H1 (cell line): ENCODE measurements at regions not wholly inside any gene's neighbourhood (a gene's known extent, or its start where the extent isn't known, plus 50 kb on each side); places are given as distances from the start of the nearest gene placed in this dataset.
"Not testable (repeated sequence)": the region's sequence is repeated elsewhere in the genome, so short reads cannot be mapped to it uniquely, and the experiment has no call there.

ENCODE experiments used
- CTCF ChIA-PET: fragments of 300-600 bp; sonication (Branson Sonifier 250); formaldehyde crosslinking; loops from one replicate; lab custom pipeline; 2021; ENCODE audit not compliant: partially characterized antibody; lab: Charles Lee
- POLR2A ChIA-PET: fragments of 300-600 bp; sonication (Branson Sonifier 250); formaldehyde crosslinking; loops from one replicate; lab custom pipeline; 2021; ENCODE audit warnings: inconsistent platforms; ENCODE audit not compliant: partially characterized antibody; lab: Charles Lee
- DNase-seq, 2 experiments: peaks; one replicate each; pipeline versions ENCODE4 v3.0.0 to v3.0.0-alpha.2; 2010 to 2022; ENCODE audit warnings: low spot score in 2 of 2, low read depth in 1 of 2, mixed read lengths in 1 of 2
- FAIRE-seq: peaks from 2 replicates; lab custom pipeline; 2011; peaks lifted over from hg19 to GRCh38; lab: Jason Lieb, UNC
- H2AFZ ChIP-seq: 2 replicates; pipeline ENCODE4 v1.8.1; 2012; ENCODE audit warnings: low read length, inconsistent platforms
- H2AK5ac ChIP-seq: 2 replicates; pipeline ENCODE4 v1.6.1; 2013; ENCODE audit warnings: low read depth, low read length
- H2BK120ac ChIP-seq: replicated peaks from 2 replicates; pipeline ENCODE3; 2013; ENCODE audit warnings: low read depth, low read length, inconsistent platforms
- H2BK12ac ChIP-seq: 2 replicates; pipeline ENCODE4 v1.6.1; 2013; ENCODE audit warnings: low read depth, low read length
- H2BK15ac ChIP-seq: 2 replicates; pipeline ENCODE4 v1.6.1; 2013; ENCODE audit warnings: low read length
- H2BK20ac ChIP-seq: 2 replicates; pipeline ENCODE4 v1.6.1; 2013; ENCODE audit warnings: low read length
- H2BK5ac ChIP-seq: 2 replicates; pipeline ENCODE4 v1.6.1; 2013; ENCODE audit warnings: low read depth, low read length
- H3K14ac ChIP-seq: 2 replicates; pipeline ENCODE4 v1.6.1; 2013; ENCODE audit warnings: inconsistent platforms; ENCODE audit not compliant: insufficient read length
- H3K18ac ChIP-seq: 2 replicates; pipeline ENCODE4 v1.6.1; 2013; ENCODE audit warnings: low read length; ENCODE audit errors: extremely low read depth
- H3K23ac ChIP-seq: 2 replicates; pipeline ENCODE4 v1.6.1; 2013; ENCODE audit warnings: inconsistent platforms; ENCODE audit not compliant: insufficient read length
- H3K23me2 ChIP-seq: 2 replicates; pipeline ENCODE4 v1.6.1; 2013; ENCODE audit warnings: low read depth, low read length
- H3K27ac ChIP-seq: 2 replicates; pipeline ENCODE4 v1.6.1; 2011; ENCODE audit warnings: low read depth, low read length, inconsistent platforms
- H3K27me3 ChIP-seq, 4 experiments: replicated peaks in 1 of 4; 1 replicate in 1 of 4; 2 replicates in 3 of 4; pipeline versions ENCODE4 v1.6.1 to v1.8.1; 2011 to 2013; ENCODE audit warnings: low read length in 3 of 4, mild to moderate bottlenecking in 3 of 4, inconsistent platforms in 2 of 4, mixed read lengths in 2 of 4, moderate library complexity in 1 of 4; ENCODE audit not compliant: control insufficient read depth in 3 of 4, insufficient read depth in 3 of 4; ENCODE audit errors: extremely low read depth in 1 of 4
- H3K36me3 ChIP-seq, 4 experiments: 2 replicates each; pipeline versions ENCODE4 v1.6.1 to v1.8.1; 2011 to 2013; ENCODE audit warnings: mild to moderate bottlenecking in 4 of 4, low read length in 3 of 4, moderate library complexity in 2 of 4, control low read depth in 1 of 4, inconsistent platforms in 1 of 4; ENCODE audit not compliant: insufficient read depth in 4 of 4, control insufficient read depth in 2 of 4
- H3K4ac ChIP-seq: replicated peaks from 2 replicates; pipeline ENCODE3; 2013; ENCODE audit warnings: low read length, low read depth, mixed read lengths, inconsistent platforms; ENCODE audit not compliant: insufficient read length
- H3K4me1 ChIP-seq, 4 experiments: replicated peaks in 1 of 4; 1 replicate in 1 of 4; 2 replicates in 3 of 4; pipeline versions ENCODE4 v1.6.1 to v1.8.1; 2011 to 2013; ENCODE audit warnings: low read length in 3 of 4, inconsistent platforms in 2 of 4, mixed read lengths in 1 of 4; ENCODE audit not compliant: insufficient read depth in 4 of 4, control insufficient read depth in 3 of 4
- H3K4me2 ChIP-seq, 2 experiments: 2 replicates each; pipeline versions ENCODE4 v1.6.1 to v1.8.1; 2011 to 2013; ENCODE audit warnings: low read depth in 2 of 2, low read length in 2 of 2, control low read depth in 1 of 2, inconsistent platforms in 1 of 2, mild to moderate bottlenecking in 1 of 2; ENCODE audit not compliant: insufficient read depth in 1 of 2
- H3K4me3 ChIP-seq, 4 experiments: fragments of 200-600, 300-600 bp in 1 of 4; sonication (generic), shearing (Covaris generic), sonication (Bioruptor Twin) in 1 of 4; 2 replicates each; pipeline versions ENCODE4 v1.5.1 to v1.8.1; 2011 to 2016; ENCODE audit warnings: low read length in 4 of 4, low read depth in 3 of 4, control low read depth in 2 of 4, inconsistent platforms in 2 of 4, mild to moderate bottlenecking in 2 of 4, mixed read lengths in 1 of 4, moderate library complexity in 1 of 4; ENCODE audit not compliant: insufficient read depth in 2 of 4; ENCODE audit errors: extremely low read depth in 1 of 4
- H3K56ac ChIP-seq: replicated peaks from 2 replicates; pipeline ENCODE3; 2013; ENCODE audit warnings: low read depth, mild to moderate bottlenecking, mixed read lengths, low read length, inconsistent platforms; ENCODE audit not compliant: insufficient read length
- H3K79me1 ChIP-seq: 2 replicates; pipeline ENCODE4 v1.6.1; 2013; ENCODE audit warnings: low read depth, low read length, control low read depth
- H3K79me2 ChIP-seq, 2 experiments: 2 replicates each; pipeline versions ENCODE4 v1.6.1 to v1.8.1; 2012 to 2013; ENCODE audit warnings: low read length in 2 of 2, mild to moderate bottlenecking in 2 of 2, inconsistent platforms in 1 of 2; ENCODE audit not compliant: insufficient read depth in 2 of 2, control insufficient read depth in 1 of 2
- H3K9ac ChIP-seq, 4 experiments: replicated peaks in 1 of 4; 1 replicate in 1 of 4; 2 replicates in 3 of 4; pipeline versions ENCODE4 v1.6.1 to v1.8.1; 2011 to 2013; ENCODE audit warnings: low read depth in 3 of 4, low read length in 3 of 4, control low read depth in 2 of 4, mild to moderate bottlenecking in 2 of 4, moderate library complexity in 2 of 4, inconsistent platforms in 1 of 4; ENCODE audit errors: extremely low read depth in 1 of 4
- H3K9me3 ChIP-seq, 2 experiments: 2 replicates each; pipeline versions ENCODE4 v1.6.1 to v1.8.1; 2012 to 2013; ENCODE audit warnings: mild to moderate bottlenecking in 2 of 2, moderate library complexity in 2 of 2, control low read depth in 1 of 2, inconsistent platforms in 1 of 2, low read depth in 1 of 2, low read length in 1 of 2, mixed read lengths in 1 of 2; ENCODE audit not compliant: insufficient read depth in 2 of 2
- H4K20me1 ChIP-seq, 2 experiments: replicated peaks in 1 of 2; 2 replicates each; pipeline versions ENCODE3 to v1.8.1; 2011 to 2013; ENCODE audit warnings: inconsistent platforms in 2 of 2, low read length in 2 of 2, mild to moderate bottlenecking in 1 of 2; ENCODE audit not compliant: insufficient read depth in 2 of 2, control insufficient read depth in 1 of 2
- H4K5ac ChIP-seq: 2 replicates; pipeline ENCODE4 v1.6.1; 2013; ENCODE audit warnings: low read length, low read depth, mixed read lengths, inconsistent platforms; ENCODE audit not compliant: insufficient read length
- H4K8ac ChIP-seq: 2 replicates; pipeline ENCODE4 v1.8.0; 2013; ENCODE audit warnings: mild to moderate bottlenecking, moderate library complexity, low read length, inconsistent platforms; ENCODE audit not compliant: insufficient read depth; ENCODE audit errors: extremely low read depth
- H4K91ac ChIP-seq: replicated peaks from 2 replicates; pipeline ENCODE3; 2013; ENCODE audit warnings: low read length, mixed read lengths, inconsistent platforms; ENCODE audit not compliant: insufficient read length
- WGBS, 2 experiments: shearing (Covaris generic) in 1 of 2; methylation state at CpG; one replicate each; pipeline versions ENCODE4 v1.1.6 to v1.1.7; 2013 to 2015; ENCODE audit warnings: low lambda C conversion rate in 2 of 2, mixed read lengths in 2 of 2, inconsistent platforms in 1 of 2, low coverage in 1 of 2, missing lambda C conversion rate in 1 of 2; ENCODE audit not compliant: insufficient replicate concordance in 2 of 2, insufficient coverage in 1 of 2, insufficient read length in 1 of 2; ENCODE audit errors: extremely low coverage in 1 of 2, missing lambda C conversion rate in 1 of 2; 5-methylcytosine and 5-hydroxymethylcytosine counted together

DNA sequence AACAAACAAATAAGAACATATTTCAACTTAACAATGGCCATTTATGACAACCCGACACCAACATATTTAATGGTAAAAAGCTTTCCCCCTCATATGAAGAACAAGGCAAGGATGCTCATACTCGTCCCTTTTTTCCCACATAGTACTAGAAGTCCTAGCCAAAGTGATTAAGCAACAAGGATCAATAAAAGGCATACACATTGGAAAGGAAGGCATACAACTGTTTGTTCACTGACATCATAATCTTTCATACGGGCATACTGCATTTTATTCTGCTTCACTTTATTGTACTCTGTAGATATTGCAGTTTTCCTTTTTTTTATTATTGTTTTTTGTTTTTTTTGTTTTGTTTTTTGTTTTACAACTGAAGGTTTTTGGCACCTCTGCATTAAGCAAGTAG is 66.3 kb downstream of the GOLGA8K start:
- H3K79me1 ChIP-seq, H3K27ac ChIP-seq, H2AFZ ChIP-seq, CTCF ChIA-PET, H3K9me3 ChIP-seq, H4K5ac ChIP-seq, H3K9ac ChIP-seq, H4K91ac ChIP-seq, H2AK5ac ChIP-seq, H3K36me3 ChIP-seq, H2BK5ac ChIP-seq, H3K4me3 ChIP-seq, POLR2A ChIA-PET, H3K4me1 ChIP-seq, H3K14ac ChIP-seq, H3K56ac ChIP-seq, H3K23ac ChIP-seq, H4K8ac ChIP-seq, H2BK20ac ChIP-seq, H3K79me2 ChIP-seq, H2BK12ac ChIP-seq, H3K4me2 ChIP-seq, FAIRE-seq, H3K27me3 ChIP-seq, H3K4ac ChIP-seq, DNase-seq, H2BK120ac ChIP-seq, H3K18ac ChIP-seq, H2BK15ac ChIP-seq, H3K23me2 ChIP-seq, H4K20me1 ChIP-seq: not testable (repeated sequence)
- 86% methylated on average over 1 of the region's 3 CpGs; no CpG with 5 or more reads in 1 of the 2 experiments for WGBS, 2 experiments

DNA sequence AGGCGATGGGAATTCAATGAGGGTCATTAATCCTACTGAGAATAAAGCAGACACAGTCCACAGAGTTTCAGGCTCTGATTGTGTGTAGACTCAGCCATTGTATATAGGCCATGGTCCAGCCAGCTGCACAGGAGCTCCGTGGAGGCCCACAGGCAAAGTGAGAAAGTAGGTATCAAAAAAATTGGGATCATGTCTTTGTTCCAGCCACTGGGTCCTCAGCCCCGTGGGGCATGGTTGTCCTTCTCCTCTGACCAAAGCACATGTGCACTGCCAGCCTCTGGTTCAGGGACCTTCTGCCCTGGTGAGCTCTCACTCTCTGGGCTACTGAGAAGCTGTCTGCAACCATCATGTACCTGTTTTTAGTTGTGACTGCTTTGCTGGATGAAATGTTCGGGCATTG is 79.7 kb downstream of the GOLGA8K start:
- CTCF ChIA-PET = not testable (repeated sequence)

More for the DNA sequence above, 79.7 kb downstream of the GOLGA8K start:
- H3K4me1 ChIP-seq, H2BK5ac ChIP-seq, H2AK5ac ChIP-seq, H2AFZ ChIP-seq, H3K23ac ChIP-seq, H3K9ac ChIP-seq, H3K79me2 ChIP-seq, H3K4ac ChIP-seq, H2BK20ac ChIP-seq, H2BK12ac ChIP-seq, H3K36me3 ChIP-seq, DNase-seq, H3K14ac ChIP-seq, H3K4me2 ChIP-seq, H4K91ac ChIP-seq, H3K4me3 ChIP-seq, H3K27me3 ChIP-seq, H4K20me1 ChIP-seq, H3K18ac ChIP-seq, H4K5ac ChIP-seq, H2BK15ac ChIP-seq, H3K9me3 ChIP-seq, H3K79me1 ChIP-seq, H3K23me2 ChIP-seq, H3K56ac ChIP-seq, H4K8ac ChIP-seq, H2BK120ac ChIP-seq, POLR2A ChIA-PET, H3K27ac ChIP-seq: not testable (repeated sequence)
- peak; percentile 69 for FAIRE-seq
- 88% methylated on average over 3 of the region's 4 CpGs; no CpG with 5 or more reads in 1 of the 2 experiments for WGBS, 2 experiments
